HG03520 (cell line): ENCODE measurements at regions not wholly inside any gene's neighbourhood (a gene's known extent, or its start where the extent isn't known, plus 50 kb on each side); places are given as distances from the start of the nearest gene placed in this dataset.

Experiments
- ATAC-seq: cut with Tn5 transposase; IDR thresholded peaks from one replicate; pipeline ENCODE4 v1.9.1; 2021; ENCODE audit warnings: mild to moderate bottlenecking, moderate library complexity; ENCODE audit not compliant: unreplicated experiment

- ATAC-seq, result no peak
These were observed 59.5 kb downstream of the FZD1 start for GRCh38 chr7:91323626-91324158.

DNA sequence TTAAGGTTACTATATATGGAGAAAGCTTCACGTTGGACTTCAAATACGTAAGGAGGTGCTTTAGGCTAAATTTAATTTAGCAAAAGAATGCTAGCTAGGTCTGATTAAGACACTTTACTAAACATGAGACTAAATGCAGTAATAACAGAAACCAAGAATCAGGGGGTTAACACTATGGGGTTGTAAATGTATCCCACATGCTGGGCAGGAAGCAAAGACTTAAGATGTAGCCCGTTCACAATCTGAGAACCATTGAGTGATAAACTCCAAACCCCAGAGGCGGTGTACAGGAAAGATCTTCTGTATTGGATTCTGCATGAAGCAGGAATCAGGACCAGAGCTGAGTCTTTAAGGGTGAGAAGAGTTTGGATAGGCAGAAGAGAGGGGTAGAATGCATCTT, 60.4 kb downstream of the FZD1 start:
- no peak for ATAC-seq

- ATAC-seq, result no peak
These were observed 61.5 kb downstream of the FZD1 start for GRCh38 chr7:91325726-91326125.

DNA sequence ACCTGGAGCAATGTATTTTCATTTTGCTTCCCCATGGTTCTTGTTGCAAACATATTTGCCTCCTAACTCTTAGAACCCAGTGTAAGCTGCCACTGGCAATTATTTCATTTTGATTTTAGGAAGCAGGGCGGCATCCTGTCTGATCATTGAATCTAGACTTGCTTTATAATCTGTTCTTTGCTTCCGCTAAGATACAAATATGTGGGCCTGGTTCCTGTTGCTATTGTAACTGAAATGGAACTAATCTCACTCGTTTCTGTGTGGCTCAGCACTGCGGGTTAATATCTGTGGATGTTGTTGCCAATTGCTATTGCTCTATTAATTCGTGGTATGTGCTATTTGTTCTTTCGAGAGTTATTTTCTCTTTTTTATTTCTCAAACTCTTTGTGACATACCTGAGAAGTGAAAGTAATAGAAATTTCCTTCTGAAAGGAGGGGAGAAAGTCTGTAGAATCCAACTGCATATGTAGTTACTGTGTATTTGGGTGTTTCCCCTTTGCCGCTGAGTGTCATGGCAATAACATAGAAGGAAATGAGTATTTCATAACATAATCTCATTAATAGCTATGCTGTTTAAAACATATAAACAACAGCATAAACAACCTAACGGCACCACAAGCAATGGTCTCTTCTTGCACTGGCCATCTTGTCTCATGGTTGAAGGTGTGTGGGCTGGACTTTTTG, 62.4 kb downstream of the FZD1 start:
- ATAC-seq, result no peak

GRCh38 chr7:91327346-91327745, 63.1 kb downstream of the FZD1 start:
- ATAC-seq, result no peak

- no peak for ATAC-seq
These were observed 65.3 kb downstream of the FZD1 start for GRCh38 chr7:91329571-91329970.

- ATAC-seq, result no peak
These were observed 66.1 kb downstream of the FZD1 start for GRCh38 chr7:91330191-91330808.

GRCh38 chr7:91330866-91331265, 66.6 kb downstream of the FZD1 start:
- no peak for ATAC-seq

- ATAC-seq, result no peak
These were observed 71.9 kb downstream of the FZD1 start for GRCh38 chr7:91336106-91336505.

- no peak for ATAC-seq
These were observed 74.2 kb downstream of the FZD1 start for GRCh38 chr7:91338226-91339020.

GRCh38 chr7:91342346-91342745, 78.1 kb downstream of the FZD1 start:
- no peak for ATAC-seq

DNA sequence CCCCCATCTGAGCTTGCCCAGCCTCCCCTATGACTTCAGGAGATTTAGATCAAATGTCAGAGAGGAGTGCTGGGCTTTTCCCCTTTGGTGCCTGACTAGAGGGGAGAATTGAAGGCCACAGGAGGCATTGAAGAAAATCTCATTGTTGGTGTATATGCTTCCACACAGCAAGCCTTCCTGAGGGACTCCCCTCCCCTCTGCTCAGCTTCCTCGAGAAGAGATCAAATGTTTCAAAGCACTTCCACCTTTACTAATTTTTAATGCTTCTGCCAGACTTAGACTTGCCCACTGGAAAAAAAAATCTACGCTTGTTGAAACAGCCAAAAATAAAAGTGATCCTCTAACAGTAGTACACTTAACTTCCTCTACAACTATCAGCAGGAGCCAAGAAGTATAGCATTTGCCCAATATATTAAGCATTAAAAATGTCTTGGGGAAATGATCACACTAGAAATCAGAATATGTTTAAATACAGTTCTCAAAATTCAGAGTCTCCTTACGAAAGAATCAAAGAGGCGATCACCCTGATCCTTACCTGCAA, 79.3 kb downstream of the FZD1 start:
- ATAC-seq, result no peak

DNA sequence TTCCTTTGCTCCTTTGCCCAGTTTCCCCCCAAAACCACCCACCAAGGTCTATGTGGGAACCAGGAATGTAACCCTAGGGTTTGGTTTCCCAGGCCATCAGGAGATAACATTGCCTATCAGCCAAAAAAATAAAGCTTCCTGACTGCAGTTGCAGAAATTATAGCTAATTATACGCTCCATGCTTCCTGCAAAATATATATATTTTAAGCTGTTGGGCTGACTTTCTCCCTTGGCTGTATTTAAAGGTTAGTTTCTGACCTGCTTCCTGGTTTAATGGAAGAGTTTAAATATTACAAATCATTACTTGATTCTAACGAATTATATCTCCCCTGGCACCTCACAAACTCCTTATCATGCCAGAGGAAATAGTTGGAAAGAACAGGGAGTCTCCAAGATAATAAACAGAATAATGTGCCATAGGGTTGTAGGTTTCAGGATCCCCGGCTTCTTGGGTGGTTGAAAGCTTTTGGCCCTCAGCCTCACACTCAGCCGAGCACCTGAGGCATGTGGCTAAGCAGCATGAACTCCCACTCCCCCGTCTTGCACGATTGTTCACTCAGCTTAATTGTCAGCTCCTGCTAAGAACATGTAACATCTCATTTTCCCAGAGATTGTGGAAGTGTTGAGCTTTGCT, 79.9 kb downstream of the FZD1 start:
- ATAC-seq, result no peak

GRCh38 chr7:91344911-91345310, 80.7 kb downstream of the FZD1 start:
- peak; percentile 80 for ATAC-seq

DNA sequence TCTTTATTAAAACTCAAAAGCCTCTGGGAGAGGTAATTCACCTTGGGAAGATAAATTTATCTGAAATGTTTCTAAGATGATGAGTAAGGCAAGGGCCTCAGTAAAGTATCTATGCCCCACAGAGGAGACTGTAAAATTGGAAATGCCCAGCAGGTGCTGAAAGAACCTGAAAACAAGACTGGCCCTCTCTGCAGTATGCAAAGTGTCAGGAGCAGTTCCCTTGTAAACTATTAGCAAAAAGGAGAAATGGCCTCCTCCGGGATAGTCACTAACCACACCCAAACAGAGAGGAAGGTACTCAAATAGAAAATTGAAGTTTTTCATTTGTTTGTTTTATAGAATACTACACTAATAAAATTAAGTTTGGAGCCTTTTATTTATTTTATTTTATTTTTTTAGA, 81.2 kb downstream of the FZD1 start:
- peak; percentile 53 for ATAC-seq

GRCh38 chr7:91346426-91346825, 82.2 kb downstream of the FZD1 start:
- ATAC-seq, result no peak

- no peak for ATAC-seq
These were observed 83.1 kb downstream of the FZD1 start for GRCh38 chr7:91347290-91347689.

- no peak for ATAC-seq
These were observed 84.5 kb downstream of the FZD1 start for GRCh38 chr7:91348711-91349110.

DNA sequence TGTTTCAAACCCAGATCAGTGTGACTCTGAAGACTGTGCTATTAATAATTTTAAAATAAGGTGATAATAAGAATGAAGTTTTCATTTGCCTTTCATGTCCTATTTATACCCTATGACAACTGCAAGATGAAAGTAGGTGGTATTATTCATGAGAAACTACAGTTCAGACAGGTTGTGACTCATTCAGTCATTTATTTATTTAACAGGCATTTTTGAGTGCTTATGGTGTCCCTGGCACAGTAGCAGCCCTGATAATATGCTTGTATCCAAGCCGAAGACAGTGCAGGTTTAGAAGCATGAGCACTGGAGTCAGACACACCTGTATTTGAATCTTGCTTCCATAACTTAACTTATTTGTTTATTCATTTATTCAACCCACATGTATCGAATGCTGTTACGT, 87.1 kb downstream of the FZD1 start:
- ATAC-seq, result peak; percentile 58

GRCh38 chr7:91352091-91352490, 87.9 kb downstream of the FZD1 start:
- ATAC-seq, result no peak

DNA sequence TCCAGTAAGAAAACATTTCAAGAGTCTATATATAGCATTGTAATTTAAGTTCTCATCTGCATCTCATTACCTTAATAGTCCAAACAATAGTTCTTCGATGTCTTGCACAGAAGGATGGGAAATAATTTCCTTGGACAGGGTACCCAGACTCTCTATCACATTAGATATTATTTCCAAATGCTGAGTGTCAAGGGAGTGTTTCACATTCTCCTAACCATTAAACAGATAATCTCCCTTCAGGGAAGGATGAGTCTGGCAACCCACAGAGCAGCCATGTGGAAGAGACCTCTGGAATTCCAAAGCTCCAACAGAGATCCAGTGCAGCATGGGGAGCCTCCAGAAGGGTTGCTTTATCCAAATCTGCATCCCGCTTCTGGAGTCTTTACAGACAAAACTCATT, 89.6 kb downstream of the FZD1 start:
- ATAC-seq, result no peak
